ENCODE measurements at regions not wholly inside any gene's neighbourhood (a gene's known extent, or its start where the extent isn't known, plus 50 kb on each side); places are given as distances from the start of the nearest gene placed in this dataset.
"Not testable (repeated sequence)": the region's sequence is repeated elsewhere in the genome, so short reads cannot be mapped to it uniquely, and the experiment has no call there.

GRCh38 chr22:22168941-22169867 lies 75.4 kb upstream of the VPREB1 start:
- no peak for DNase-seq

- DNase-seq, result no peak
These were observed 76.2 kb upstream of the VPREB1 start for GRCh38 chr22:22168190-22168940.

- no peak for DNase-seq
These were observed 76.8 kb upstream of the VPREB1 start for GRCh38 chr22:22167791-22168189.

GRCh38 chr22:22166941-22167713 lies 77.5 kb upstream of the VPREB1 start:
- no peak for DNase-seq

- DNase-seq, result no peak
These were observed 78.5 kb upstream of the VPREB1 start for GRCh38 chr22:22165936-22166710.

- DNase-seq, result no peak
These were observed 79.9 kb upstream of the VPREB1 start for GRCh38 chr22:22164541-22165272.

- DNase-seq, result no peak
These were observed 82.4 kb upstream of the VPREB1 start for GRCh38 chr22:22161924-22162851.

GRCh38 chr22:22160768-22161167 lies 83.8 kb upstream of the VPREB1 start:
- DNase-seq, result not testable (repeated sequence)

- no peak for DNase-seq
These were observed 85.2 kb upstream of the VPREB1 start for GRCh38 chr22:22159384-22159783.

- no peak for DNase-seq
These were observed 85.6 kb upstream of the VPREB1 start for GRCh38 chr22:22158965-22159364.

- no peak for DNase-seq
These were observed 86.3 kb upstream of the VPREB1 start for GRCh38 chr22:22158207-22158816.

- DNase-seq, result no peak
These were observed 87.2 kb upstream of the VPREB1 start for GRCh38 chr22:22157348-22157725.

- DNase-seq, result peak; percentile 43
These were observed 87.8 kb upstream of the VPREB1 start for GRCh38 chr22:22156716-22157347.

- DNase-seq, result no peak
These were observed 88.3 kb upstream of the VPREB1 start for GRCh38 chr22:22156348-22156715.

- DNase-seq, result no peak
These were observed 89.0 kb upstream of the VPREB1 start for GRCh38 chr22:22155607-22156006.

GRCh38 chr22:22155146-22155545 lies 89.4 kb upstream of the VPREB1 start:
- no peak for DNase-seq

- no peak for DNase-seq
These were observed 90.5 kb upstream of the VPREB1 start for GRCh38 chr22:22154040-22154439.

GRCh38 chr22:22151308-22151707 lies 93.3 kb upstream of the VPREB1 start:
- DNase-seq, result no peak

GRCh38 chr22:22150457-22150856 lies 94.1 kb upstream of the VPREB1 start:
- DNase-seq, result no peak

GRCh38 chr22:22148905-22149304 lies 95.7 kb upstream of the VPREB1 start:
- no peak for DNase-seq

All from T-helper 9 cell (primary cell).